ENCODE measurements at regions not wholly inside any gene's neighbourhood (a gene's known extent, or its start where the extent isn't known, plus 50 kb on each side); places are given as distances from the start of the nearest gene placed in this dataset.

DNA sequence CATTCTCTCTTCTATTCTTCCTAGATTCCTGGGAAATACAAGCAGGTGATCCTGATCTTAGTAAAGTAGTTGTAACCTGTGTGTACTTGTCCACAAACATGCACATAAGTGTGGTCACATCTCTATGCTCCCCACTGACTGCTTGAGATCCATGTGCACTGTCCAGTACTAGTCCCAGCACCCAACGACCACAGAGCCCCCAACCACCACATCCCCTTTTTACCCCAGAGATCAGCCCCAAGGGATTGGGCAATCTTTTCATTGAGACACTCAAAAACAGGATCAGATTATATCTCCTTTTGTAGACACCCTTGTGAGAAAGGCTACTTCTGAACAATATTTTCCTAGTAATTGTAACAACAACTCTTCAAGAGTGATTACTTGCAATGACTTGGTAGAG lies 240.6 kb downstream of the ACTL7B start:
- Mint-ChIP-seq H3K4me1 (ENCODE audit: low read depth, unreplicated experiment) (peaks cover 10% of the 10 kb centered on the region), H3K36me3 (ENCODE audit: insufficient read depth, unreplicated experiment) (no peaks in the 10 kb centered on the region), H3K27ac (ENCODE audit: unreplicated experiment) (no peak overlapping the region), H3K27me3 (ENCODE audit: insufficient read depth, unreplicated experiment) (no peaks in the 10 kb centered on the region), H3K4me3 (ENCODE audit: unreplicated experiment) (no peak overlapping the region), H3K9me3 (ENCODE audit: unreplicated experiment) (no peaks in the 10 kb centered on the region)
- BruUV-seq (replicated peaks), result no TSS peak
- TF ChIP-seq, protein P1, sequence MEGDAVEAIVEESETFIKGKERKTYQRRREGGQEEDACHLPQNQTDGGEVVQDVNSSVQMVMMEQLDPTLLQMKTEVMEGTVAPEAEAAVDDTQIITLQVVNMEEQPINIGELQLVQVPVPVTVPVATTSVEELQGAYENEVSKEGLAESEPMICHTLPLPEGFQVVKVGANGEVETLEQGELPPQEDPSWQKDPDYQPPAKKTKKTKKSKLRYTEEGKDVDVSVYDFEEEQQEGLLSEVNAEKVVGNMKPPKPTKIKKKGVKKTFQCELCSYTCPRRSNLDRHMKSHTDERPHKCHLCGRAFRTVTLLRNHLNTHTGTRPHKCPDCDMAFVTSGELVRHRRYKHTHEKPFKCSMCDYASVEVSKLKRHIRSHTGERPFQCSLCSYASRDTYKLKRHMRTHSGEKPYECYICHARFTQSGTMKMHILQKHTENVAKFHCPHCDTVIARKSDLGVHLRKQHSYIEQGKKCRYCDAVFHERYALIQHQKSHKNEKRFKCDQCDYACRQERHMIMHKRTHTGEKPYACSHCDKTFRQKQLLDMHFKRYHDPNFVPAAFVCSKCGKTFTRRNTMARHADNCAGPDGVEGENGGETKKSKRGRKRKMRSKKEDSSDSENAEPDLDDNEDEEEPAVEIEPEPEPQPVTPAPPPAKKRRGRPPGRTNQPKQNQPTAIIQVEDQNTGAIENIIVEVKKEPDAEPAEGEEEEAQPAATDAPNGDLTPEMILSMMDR (IDR thresholded peaks at IDR 0.05; ENCODE audit: insufficient read depth in 1 of 2, low read depth in 1 of 2, low read length in 1 of 2, severe bottlenecking in 1 of 2, unreplicated experiment in 1 of 2), result no peak
- ChIA-PET POLR2A (no interaction called here), CTCF (no interaction called here)
- H3K4me1 ChIP-seq, result no peaks in the 10 kb centered on the region
- H3K27me3 ChIP-seq (replicated peaks; ENCODE audit: control insufficient read depth, insufficient read depth, low read length), result no peaks in the 10 kb centered on the region
- H3K4me3 ChIP-seq (ENCODE audit: low read depth, low read length), result no peak overlapping the region
- no peaks in the 10 kb centered on the region for H3K9me3 ChIP-seq
- no peak for DNase-seq
- H3K36me3 ChIP-seq (ENCODE audit: control insufficient read depth, insufficient read depth, low read length), result no peaks in the 10 kb centered on the region
- intact Hi-C loops (cut with micrococcal nuclease; ENCODE audit: unreplicated experiment), result no loop called here

DNA sequence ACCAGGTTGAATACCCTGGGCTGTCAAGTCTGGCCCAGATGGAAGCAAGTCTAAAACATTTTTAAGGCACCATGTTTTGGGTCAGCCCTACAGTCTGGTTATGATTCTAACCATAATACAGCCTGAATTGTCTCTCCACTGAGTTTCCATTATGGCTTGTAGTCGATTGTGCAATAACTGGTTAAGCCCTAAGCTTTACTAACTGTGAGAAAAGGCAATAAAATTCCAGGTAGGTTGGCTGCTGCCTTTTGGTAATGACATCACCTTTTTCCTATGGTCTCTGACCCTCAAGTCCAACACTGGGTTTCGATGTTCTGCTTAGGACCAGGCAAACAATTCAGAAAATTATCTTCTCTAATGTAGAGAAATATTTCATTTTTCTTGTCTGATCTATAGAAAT lies 243.3 kb downstream of the ACTL7B start:
- intact Hi-C loops (cut with micrococcal nuclease; ENCODE audit: unreplicated experiment), result no loop called here
- BruUV-seq (replicated peaks), result no TSS peak
- Histone ChIP-seq H3K4me1 (no peaks in the 10 kb centered on the region), H3K27me3 (replicated peaks; ENCODE audit: control insufficient read depth, insufficient read depth, low read length) (no peaks in the 10 kb centered on the region), H3K36me3 (ENCODE audit: control insufficient read depth, insufficient read depth, low read length) (no peaks in the 10 kb centered on the region), H3K9me3 (no peaks in the 10 kb centered on the region), H3K4me3 (ENCODE audit: low read depth, low read length) (no peak overlapping the region)
- no peaks in the 10 kb centered on the region for H3K9me3 Mint-ChIP-seq (ENCODE audit: unreplicated experiment)
- CTCF ChIA-PET, result no interaction called here
- no peaks in the 10 kb centered on the region for H3K27me3 Mint-ChIP-seq (ENCODE audit: insufficient read depth, unreplicated experiment)
- POLR2A ChIA-PET, result no interaction called here
- peaks cover 8% of the 10 kb centered on the region for H3K4me1 Mint-ChIP-seq (ENCODE audit: low read depth, unreplicated experiment)
- TF ChIP-seq, protein P1 (IDR thresholded peaks at IDR 0.05; ENCODE audit: insufficient read depth in 1 of 2, low read depth in 1 of 2, low read length in 1 of 2, severe bottlenecking in 1 of 2, unreplicated experiment in 1 of 2), result no peak
- H3K27ac Mint-ChIP-seq (ENCODE audit: unreplicated experiment), result no peak overlapping the region
- H3K36me3 Mint-ChIP-seq (ENCODE audit: insufficient read depth, unreplicated experiment), result no peaks in the 10 kb centered on the region
- peak in 1 of 2 experiments; percentile 1 for DNase-seq
- H3K4me3 Mint-ChIP-seq (ENCODE audit: unreplicated experiment), result no peak overlapping the region

DNA sequence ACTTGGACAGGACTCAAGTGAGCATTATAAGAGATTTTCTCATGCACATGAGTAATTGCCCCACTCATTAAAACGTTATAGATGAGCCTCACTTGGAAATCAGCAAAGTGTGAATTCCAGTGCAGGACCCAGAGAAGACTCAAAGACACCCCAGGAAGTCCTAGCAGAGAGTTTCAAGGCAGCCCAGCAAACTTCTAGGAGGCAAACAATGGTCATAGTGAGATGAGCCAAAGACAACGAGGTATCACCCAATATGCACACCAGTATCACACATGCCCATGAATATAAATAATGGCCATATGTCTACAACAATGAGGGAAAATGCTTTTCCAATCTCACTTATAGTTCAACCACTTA lies 245.9 kb downstream of the ACTL7B start:
- ChIA-PET POLR2A (no interaction called here), CTCF (no interaction called here)
- no TSS peak for BruUV-seq (replicated peaks)
- Histone ChIP-seq H3K9me3 (no peaks in the 10 kb centered on the region), H3K36me3 (ENCODE audit: control insufficient read depth, insufficient read depth, low read length) (no peaks in the 10 kb centered on the region), H3K27me3 (replicated peaks; ENCODE audit: control insufficient read depth, insufficient read depth, low read length) (no peaks in the 10 kb centered on the region), H3K4me1 (no peaks in the 10 kb centered on the region), H3K4me3 (ENCODE audit: low read depth, low read length) (no peak overlapping the region)
- no peaks in the 10 kb centered on the region for H3K4me1 Mint-ChIP-seq (ENCODE audit: low read depth, unreplicated experiment)
- H3K9me3 Mint-ChIP-seq (ENCODE audit: unreplicated experiment), result no peaks in the 10 kb centered on the region
- H3K27me3 Mint-ChIP-seq (ENCODE audit: insufficient read depth, unreplicated experiment), result no peaks in the 10 kb centered on the region
- no peak overlapping the region for H3K4me3 Mint-ChIP-seq (ENCODE audit: unreplicated experiment)
- TF ChIP-seq, protein P1 (IDR thresholded peaks at IDR 0.05; ENCODE audit: insufficient read depth in 1 of 2, low read depth in 1 of 2, low read length in 1 of 2, severe bottlenecking in 1 of 2, unreplicated experiment in 1 of 2), result no peak
- H3K27ac Mint-ChIP-seq (ENCODE audit: unreplicated experiment), result no peak overlapping the region
- DNase-seq, result no peak
- no peaks in the 10 kb centered on the region for H3K36me3 Mint-ChIP-seq (ENCODE audit: insufficient read depth, unreplicated experiment)
- intact Hi-C loops (cut with micrococcal nuclease; ENCODE audit: unreplicated experiment), result no loop called here

All from Caco-2 (cell line).